ENCODE measurements at regions not wholly inside any gene's neighbourhood (a gene's known extent, or its start where the extent isn't known, plus 50 kb on each side); places are given as distances from the start of the nearest gene placed in this dataset.

DNA sequence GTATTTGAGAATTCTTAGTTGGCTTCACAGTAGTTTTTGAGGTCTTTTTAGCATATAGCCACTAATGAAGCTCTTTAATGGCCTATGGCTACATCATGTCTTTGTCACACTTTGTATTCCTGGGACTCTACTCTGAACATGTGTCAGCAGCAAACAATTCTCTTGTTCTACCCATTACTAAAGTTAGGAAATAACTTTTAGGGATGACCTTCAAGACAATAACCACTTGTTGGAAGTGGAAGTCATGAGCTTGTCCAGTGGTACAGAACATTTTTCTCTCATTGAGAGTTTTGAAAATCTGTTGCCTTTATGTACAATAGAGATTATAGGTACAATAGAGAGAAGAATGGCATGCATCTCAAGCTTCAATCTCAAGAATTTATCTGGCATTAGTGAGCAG, 571.6 kb upstream of the JAG1 start (continued):
- TF ChIP-seq FOS (IDR thresholded peaks at IDR 0.05; ENCODE audit: borderline replicate concordance, extremely low read depth, insufficient read length) (no peak), NFIC (IDR thresholded peaks at IDR 0.05; ENCODE audit: low read depth, low read length) (no peak), RUNX3 (IDR thresholded peaks at IDR 0.05; ENCODE audit: low read length) (no peak), YBX1 (IDR thresholded peaks at IDR 0.05) (no peak)
- TF ChIP-seq, protein P1, sequence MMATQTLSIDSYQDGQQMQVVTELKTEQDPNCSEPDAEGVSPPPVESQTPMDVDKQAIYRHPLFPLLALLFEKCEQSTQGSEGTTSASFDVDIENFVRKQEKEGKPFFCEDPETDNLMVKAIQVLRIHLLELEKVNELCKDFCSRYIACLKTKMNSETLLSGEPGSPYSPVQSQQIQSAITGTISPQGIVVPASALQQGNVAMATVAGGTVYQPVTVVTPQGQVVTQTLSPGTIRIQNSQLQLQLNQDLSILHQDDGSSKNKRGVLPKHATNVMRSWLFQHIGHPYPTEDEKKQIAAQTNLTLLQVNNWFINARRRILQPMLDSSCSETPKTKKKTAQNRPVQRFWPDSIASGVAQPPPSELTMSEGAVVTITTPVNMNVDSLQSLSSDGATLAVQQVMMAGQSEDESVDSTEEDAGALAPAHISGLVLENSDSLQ (IDR thresholded peaks at IDR 0.05) = no peak

DNA sequence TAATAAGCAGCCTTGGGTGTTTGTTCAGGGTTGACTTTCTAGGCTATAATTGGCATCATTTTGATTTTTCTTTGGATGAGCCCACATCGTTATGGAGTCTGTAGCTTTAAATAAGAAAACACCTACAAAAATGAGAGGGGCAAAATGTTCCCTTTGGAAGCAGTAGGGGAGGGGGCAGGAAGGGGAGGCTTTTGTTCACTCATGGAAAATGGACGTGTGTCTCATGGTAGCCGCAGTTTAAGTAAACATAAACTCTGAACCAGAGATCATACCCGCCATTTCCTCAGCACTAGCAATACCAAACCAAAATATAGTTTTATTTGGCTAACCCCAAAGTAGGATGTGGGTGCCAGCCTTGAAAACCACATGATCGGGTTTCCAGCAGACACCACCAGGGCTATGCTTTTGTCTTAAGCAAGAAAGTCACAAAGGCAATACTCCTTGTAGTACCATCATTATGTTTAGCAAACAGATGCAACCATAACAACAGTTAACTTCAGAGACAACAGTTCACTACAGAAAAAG, 572.5 kb upstream of the JAG1 start:
- Histone ChIP-seq H3K4me2 (ENCODE audit: control insufficient read depth, insufficient read depth) (no peak overlapping the region), H3K27me3 (replicated peaks in 1 of 2; ENCODE audit: control insufficient read depth in 2 of 2, insufficient read depth in 2 of 2, low read length in 1 of 2) (no peaks in the 10 kb centered on the region; a peak in 2 of 4 replicates), H3K36me3 (ENCODE audit: control insufficient read depth in 2 of 2, insufficient read depth in 2 of 2, low read length in 1 of 2) (no peaks in the 10 kb centered on the region), H3K4me1 (ENCODE audit: control insufficient read depth, insufficient read depth, low read length) (no peaks in the 10 kb centered on the region), H3K79me2 (ENCODE audit: control insufficient read depth, insufficient read depth, low read length) (no peaks in the 10 kb centered on the region), H4K20me1 (ENCODE audit: control insufficient read depth, insufficient read depth) (no peaks in the 10 kb centered on the region), H3K9ac (ENCODE audit: control insufficient read depth, insufficient read depth, low read length) (no peak overlapping the region), H2AFZ (ENCODE audit: control insufficient read depth, low read depth, low read length) (no peak overlapping the region), H3K9me3 (replicated peaks; ENCODE audit: control insufficient read depth, insufficient read depth, low read length) (no peaks in the 10 kb centered on the region; the same call in 2 of the 3 replicates), H3K27ac (ENCODE audit: control insufficient read depth, insufficient read depth) (no peak overlapping the region), H3K4me3 (no peak overlapping the region)
- no peak for FAIRE-seq
- no TSS peak for BruUV-seq (replicated peaks)
- in situ Hi-C loops (cut with MboI) (no loop called here), intact Hi-C loops (cut with micrococcal nuclease; ENCODE audit: unreplicated experiment) (no loop called here)
- SMC1A ChIA-PET (ENCODE audit: uncharacterized antibody, unreplicated experiment) = interaction anchor here (0.7 to 5.8 kb wide), 4 partner anchors 15 to 37 kb away, joined by 3 to 35 read pairs (median 14); no protein-coding TSS in a partner anchor
- TF ChIP-seq SREBF1 (IDR thresholded peaks at IDR 0.05; ENCODE audit: low read length) (no peak), IKZF1 (conservative IDR thresholded peaks at IDR 0.05) (no peak), JUNB (IDR thresholded peaks at IDR 0.05) (no peak), CREM (IDR thresholded peaks at IDR 0.05; ENCODE audit: low read depth) (no peak), NR2F1 (conservative IDR thresholded peaks at IDR 0.05) (no peak)
- TF ChIP-seq, protein P2, sequence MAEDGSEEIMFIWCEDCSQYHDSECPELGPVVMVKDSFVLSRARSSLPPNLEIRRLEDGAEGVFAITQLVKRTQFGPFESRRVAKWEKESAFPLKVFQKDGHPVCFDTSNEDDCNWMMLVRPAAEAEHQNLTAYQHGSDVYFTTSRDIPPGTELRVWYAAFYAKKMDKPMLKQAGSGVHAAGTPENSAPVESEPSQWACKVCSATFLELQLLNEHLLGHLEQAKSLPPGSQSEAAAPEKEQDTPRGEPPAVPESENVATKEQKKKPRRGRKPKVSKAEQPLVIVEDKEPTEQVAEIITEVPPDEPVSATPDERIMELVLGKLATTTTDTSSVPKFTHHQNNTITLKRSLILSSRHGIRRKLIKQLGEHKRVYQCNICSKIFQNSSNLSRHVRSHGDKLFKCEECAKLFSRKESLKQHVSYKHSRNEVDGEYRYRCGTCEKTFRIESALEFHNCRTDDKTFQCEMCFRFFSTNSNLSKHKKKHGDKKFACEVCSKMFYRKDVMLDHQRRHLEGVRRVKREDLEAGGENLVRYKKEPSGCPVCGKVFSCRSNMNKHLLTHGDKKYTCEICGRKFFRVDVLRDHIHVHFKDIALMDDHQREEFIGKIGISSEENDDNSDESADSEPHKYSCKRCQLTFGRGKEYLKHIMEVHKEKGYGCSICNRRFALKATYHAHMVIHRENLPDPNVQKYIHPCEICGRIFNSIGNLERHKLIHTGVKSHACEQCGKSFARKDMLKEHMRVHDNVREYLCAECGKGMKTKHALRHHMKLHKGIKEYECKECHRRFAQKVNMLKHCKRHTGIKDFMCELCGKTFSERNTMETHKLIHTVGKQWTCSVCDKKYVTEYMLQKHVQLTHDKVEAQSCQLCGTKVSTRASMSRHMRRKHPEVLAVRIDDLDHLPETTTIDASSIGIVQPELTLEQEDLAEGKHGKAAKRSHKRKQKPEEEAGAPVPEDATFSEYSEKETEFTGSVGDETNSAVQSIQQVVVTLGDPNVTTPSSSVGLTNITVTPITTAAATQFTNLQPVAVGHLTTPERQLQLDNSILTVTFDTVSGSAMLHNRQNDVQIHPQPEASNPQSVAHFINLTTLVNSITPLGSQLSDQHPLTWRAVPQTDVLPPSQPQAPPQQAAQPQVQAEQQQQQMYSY (CRISPR knock-in tag; IDR thresholded peaks at IDR 0.05) = no peak
- 5% methylated on average over 5 of the region's 5 CpGs for WGBS (ENCODE audit: insufficient coverage, insufficient replicate concordance, low lambda C conversion rate, missing lambda C conversion rate)
- no peak; the same call in 2 of the 3 replicates for ATAC-seq
- RAD21 ChIA-PET (ENCODE audit: unreplicated experiment) = interaction anchor here (1.3 to 1.4 kb wide), 3 partner anchors 15 to 133 kb away, joined by 3 to 5 read pairs (median 4); no protein-coding TSS in a partner anchor
- DNase-seq (ENCODE audit: low read depth, low spot score) = no peak
- CTCF ChIA-PET = interaction anchor here (1.0 to 4.9 kb wide), 5 partner anchors 14 to 25 kb away, joined by 3 to 42 read pairs (median 5); no protein-coding TSS in a partner anchor
- POLR2A ChIA-PET = no interaction called here

All from GM12878 (cell line).